Naive thymus-derived CD4-positive, alpha-beta T cell (primary cell): ENCODE measurements at regions not wholly inside any gene's neighbourhood (a gene's known extent, or its start where the extent isn't known, plus 50 kb on each side); places are given as distances from the start of the nearest gene placed in this dataset.
A peak's percentile ranks its signal among the peaks of the same experiment; 100 is the strongest.

ENCODE experiments used
- ATAC-seq: fragments of 150-1000 bp; cut with Tn5 transposase; 2 replicates; pipeline ENCODE4 v1.10.0; 2021; ENCODE audit warnings: mild to moderate bottlenecking, moderate library complexity
- CTCF ChIA-PET: fragments of 350-600 bp; sonication (Branson Sonifier 250); formaldehyde crosslinking; loops from one replicate; lab custom pipeline; 2021; ENCODE audit warnings: antibody characterized with exemption; lab: Charles Lee
- POLR2A ChIA-PET: fragments of 350-600 bp; sonication (Branson Sonifier 250); formaldehyde crosslinking; loops from one replicate; lab custom pipeline; 2021; ENCODE audit warnings: antibody characterized with exemption, inconsistent platforms; lab: Charles Lee
- DNase-seq, 9 donors: peaks; one replicate each; pipeline versions ENCODE4 v3.0.0 to v3.0.0-alpha.2; 2020 to 2022; ENCODE audit warnings: mixed read lengths in 1 of 9
- H3K27ac ChIP-seq: one replicate; pipeline ENCODE4 v1.7.0; 2013; ENCODE audit warnings: mild to moderate bottlenecking, low read depth, low read length, moderate library complexity
- H3K27me3 ChIP-seq, 2 donors: one replicate each; pipeline ENCODE4 v1.7.0; 2013; ENCODE audit warnings: low read length in 2 of 2, mild to moderate bottlenecking in 2 of 2, moderate library complexity in 2 of 2; ENCODE audit not compliant: control insufficient read depth in 2 of 2, insufficient read depth in 2 of 2
- H3K36me3 ChIP-seq, 3 experiments: 1 replicate in 2 of 3; 2 replicates in 1 of 3; pipeline ENCODE4 v1.7.0; 2013; ENCODE audit warnings: low read length in 3 of 3, mild to moderate bottlenecking in 3 of 3, moderate library complexity in 1 of 3; ENCODE audit not compliant: insufficient read depth in 3 of 3, control insufficient read depth in 2 of 3
- H3K4me1 ChIP-seq, 2 donors: one replicate each; pipeline ENCODE4 v1.7.0; 2013; ENCODE audit warnings: low read length in 2 of 2, mild to moderate bottlenecking in 2 of 2, moderate library complexity in 1 of 2; ENCODE audit not compliant: control insufficient read depth in 2 of 2, insufficient read depth in 2 of 2
- H3K4me3 ChIP-seq: 2 replicates; pipeline ENCODE4 v1.7.0; 2013; ENCODE audit warnings: mild to moderate bottlenecking, low read length
- H3K9me3 ChIP-seq, 3 experiments: 1 replicate in 2 of 3; 2 replicates in 1 of 3; pipeline ENCODE4 v1.7.0; 2013; ENCODE audit warnings: low read length in 3 of 3; ENCODE audit not compliant: control insufficient read depth in 2 of 3
- H3K27ac Mint-ChIP-seq, 9 donors: one replicate each; pipeline ENCODE4 v1.8.0; 2020 to 2022; ENCODE audit warnings: mixed read lengths in 9 of 9, mild to moderate bottlenecking in 8 of 9, moderate library complexity in 5 of 9, inconsistent platforms in 2 of 9
- H3K27me3 Mint-ChIP-seq, 5 donors: one replicate each; pipeline ENCODE4 v1.8.0; 2021 to 2022; ENCODE audit warnings: mixed read lengths in 5 of 5, mild to moderate bottlenecking in 1 of 5
- H3K36me3 Mint-ChIP-seq, 5 donors: one replicate each; pipeline ENCODE4 v1.8.0; 2020 to 2022; ENCODE audit warnings: mixed read lengths in 5 of 5, mild to moderate bottlenecking in 3 of 5, inconsistent platforms in 1 of 5
- H3K4me1 Mint-ChIP-seq, 7 donors: one replicate each; pipeline ENCODE4 v1.8.0; 2020 to 2022; ENCODE audit warnings: mixed read lengths in 7 of 7, mild to moderate bottlenecking in 3 of 7, inconsistent platforms in 1 of 7
- H3K4me3 Mint-ChIP-seq, 10 donors: one replicate each; pipeline ENCODE4 v1.8.0; 2020 to 2022; ENCODE audit warnings: mild to moderate bottlenecking in 10 of 10, mixed read lengths in 10 of 10, moderate library complexity in 6 of 10, inconsistent platforms in 2 of 10
- H3K9me3 Mint-ChIP-seq, 11 donors: one replicate each; pipeline ENCODE4 v1.8.0; 2020 to 2022; ENCODE audit warnings: mixed read lengths in 11 of 11, mild to moderate bottlenecking in 4 of 11, inconsistent platforms in 1 of 11, moderate library complexity in 1 of 11
- intact Hi-C, 2 donors: fragments of 100-400 bp; cut with micrococcal nuclease; formaldehyde crosslinking; loops; one replicate each; pipeline ENCODE4 v1.15.1; 2023

GRCh38 chr12:124486346-124486963 is 81.0 kb downstream of the NCOR2 start:
- H3K4me1 Mint-ChIP-seq = peaks cover 11 to 25% (median 20%) of the 10 kb centered on the region in 7 donors
- Histone ChIP-seq H3K9me3 (no peaks in the 10 kb centered on the region), H3K4me3 (no peak overlapping the region), H3K36me3 (peaks cover 0 to 72% (median 2%) of the 10 kb centered on the region in 3 experiments), H3K27me3 (no peaks in the 10 kb centered on the region), H3K4me1 (no peaks in the 10 kb centered on the region), H3K27ac (no peak overlapping the region)
- no peak for DNase-seq
- no peak overlapping the region for H3K27ac Mint-ChIP-seq
- no peak overlapping the region for H3K4me3 Mint-ChIP-seq
- ATAC-seq = no peak
- H3K36me3 Mint-ChIP-seq = peaks cover 9 to 45% (median 14%) of the 10 kb centered on the region in 5 donors
- H3K27me3 Mint-ChIP-seq = no peaks in the 10 kb centered on the region
- POLR2A ChIA-PET = no interaction called here
- CTCF ChIA-PET = no interaction called here
- intact Hi-C loops = no loop called here
- peaks cover 0 to 1% (median 0%) of the 10 kb centered on the region in 11 donors for H3K9me3 Mint-ChIP-seq

- Mint-ChIP-seq H3K4me1 (peaks cover 11 to 28% (median 22%) of the 10 kb centered on the region in 7 donors), H3K9me3 (peaks cover 0 to 2% (median 0%) of the 10 kb centered on the region in 11 donors), H3K27ac (peak overlapping the region in 1 of 9 donors; percentile 38), H3K36me3 (peaks cover 12 to 43% (median 16%) of the 10 kb centered on the region in 5 donors), H3K27me3 (no peaks in the 10 kb centered on the region), H3K4me3 (no peak overlapping the region)
- Histone ChIP-seq H3K9me3 (no peaks in the 10 kb centered on the region), H3K36me3 (peaks cover 0 to 73% (median 2%) of the 10 kb centered on the region in 3 experiments), H3K27ac (no peak overlapping the region), H3K4me3 (no peak overlapping the region), H3K27me3 (no peaks in the 10 kb centered on the region), H3K4me1 (peaks cover 0 to 2% of the 10 kb centered on the region in 2 donors)
- ATAC-seq (no peak), DNase-seq (no peak)
- intact Hi-C loops = no loop called here
- ChIA-PET CTCF (no interaction called here), POLR2A (no interaction called here)
Observed at GRCh38 chr12:124485371-124485770, 82.0 kb downstream of the NCOR2 start.

- Histone ChIP-seq H3K4me3 (no peak overlapping the region), H3K9me3 (no peaks in the 10 kb centered on the region), H3K27ac (no peak overlapping the region), H3K36me3 (peaks cover 0 to 72% (median under 1%) of the 10 kb centered on the region in 3 experiments), H3K4me1 (peaks cover 0 to 8% of the 10 kb centered on the region in 2 donors), H3K27me3 (no peaks in the 10 kb centered on the region)
- Mint-ChIP-seq H3K4me3 (no peak overlapping the region), H3K36me3 (peaks cover 12 to 35% (median 16%) of the 10 kb centered on the region in 5 donors), H3K4me1 (peaks cover 11 to 29% (median 24%) of the 10 kb centered on the region in 7 donors), H3K9me3 (peaks cover 0 to 2% (median 0%) of the 10 kb centered on the region in 11 donors), H3K27ac (peak overlapping the region in 2 of 9 donors; percentile 46 to 70), H3K27me3 (no peaks in the 10 kb centered on the region)
- ChIA-PET CTCF (no interaction called here), POLR2A (no interaction called here)
- intact Hi-C loops = no loop called here
- ATAC-seq (no peak), DNase-seq (no peak)
Observed at GRCh38 chr12:124484526-124484953, 82.9 kb downstream of the NCOR2 start.

- Histone ChIP-seq H3K36me3 (peaks cover 0 to 74% (median 0%) of the 10 kb centered on the region in 3 experiments), H3K27ac (no peak overlapping the region), H3K27me3 (no peaks in the 10 kb centered on the region), H3K4me3 (no peak overlapping the region), H3K4me1 (peaks cover 0 to 8% of the 10 kb centered on the region in 2 donors), H3K9me3 (no peaks in the 10 kb centered on the region)
- peak overlapping the region in 1 of 9 donors; percentile 46 for H3K27ac Mint-ChIP-seq
- intact Hi-C loops = no loop called here
- ATAC-seq (no peak), DNase-seq (no peak)
- ChIA-PET POLR2A (no interaction called here), CTCF (no interaction called here)
- no peak overlapping the region for H3K4me3 Mint-ChIP-seq
- peaks cover 16 to 36% (median 20%) of the 10 kb centered on the region in 5 donors for H3K36me3 Mint-ChIP-seq
- H3K9me3 Mint-ChIP-seq = peaks cover 0 to 2% (median 0%) of the 10 kb centered on the region in 11 donors
- peaks cover 16 to 33% (median 27%) of the 10 kb centered on the region in 7 donors for H3K4me1 Mint-ChIP-seq
- H3K27me3 Mint-ChIP-seq = no peaks in the 10 kb centered on the region
Observed at GRCh38 chr12:124484067-124484466, 83.3 kb downstream of the NCOR2 start.

- H3K9me3 ChIP-seq = no peaks in the 10 kb centered on the region
- ATAC-seq (no peak), DNase-seq (no peak)
- intact Hi-C loops = no loop called here
- H3K4me1 ChIP-seq = peaks cover 0 to 8% of the 10 kb centered on the region in 2 donors
- no peaks in the 10 kb centered on the region for H3K27me3 ChIP-seq
- H3K36me3 ChIP-seq = peaks cover 0 to 82% (median 0%) of the 10 kb centered on the region in 3 experiments
- no peak overlapping the region for H3K4me3 ChIP-seq
- no peak overlapping the region for H3K27ac ChIP-seq
- ChIA-PET CTCF (no interaction called here), POLR2A (no interaction called here)
- peak overlapping the region in 1 of 9 donors; percentile 52 for H3K27ac Mint-ChIP-seq
- no peak overlapping the region for H3K4me3 Mint-ChIP-seq
- peaks cover 21 to 40% (median 31%) of the 10 kb centered on the region in 7 donors for H3K4me1 Mint-ChIP-seq
- peaks cover 0 to 2% (median 0%) of the 10 kb centered on the region in 11 donors for H3K9me3 Mint-ChIP-seq
- H3K36me3 Mint-ChIP-seq = peaks cover 16 to 43% (median 24%) of the 10 kb centered on the region in 5 donors
- no peaks in the 10 kb centered on the region for H3K27me3 Mint-ChIP-seq
Observed at GRCh38 chr12:124482901-124483799, 84.3 kb downstream of the NCOR2 start.

GRCh38 chr12:124482567-124482893 is 84.9 kb downstream of the NCOR2 start:
- no peak for ATAC-seq
- Histone ChIP-seq H3K27me3 (no peaks in the 10 kb centered on the region), H3K36me3 (peaks cover 0 to 87% (median 0%) of the 10 kb centered on the region in 3 experiments), H3K4me1 (peaks cover 0 to 8% of the 10 kb centered on the region in 2 donors), H3K4me3 (no peak overlapping the region), H3K9me3 (no peaks in the 10 kb centered on the region), H3K27ac (no peak overlapping the region)
- Mint-ChIP-seq H3K9me3 (peaks cover 0 to 2% (median 0%) of the 10 kb centered on the region in 11 donors), H3K27ac (no peak overlapping the region), H3K27me3 (no peaks in the 10 kb centered on the region), H3K4me3 (no peak overlapping the region), H3K4me1 (peaks cover 15 to 38% (median 31%) of the 10 kb centered on the region in 7 donors), H3K36me3 (peaks cover 16 to 46% (median 27%) of the 10 kb centered on the region in 5 donors)
- CTCF ChIA-PET = no interaction called here
- DNase-seq = no peak
- POLR2A ChIA-PET = no interaction called here
- intact Hi-C loops = no loop called here
